LNCaP clone FGC (cell line): ENCODE measurements at regions not wholly inside any gene's neighbourhood (a gene's known extent, or its start where the extent isn't known, plus 50 kb on each side); places are given as distances from the start of the nearest gene placed in this dataset.

Source experiments
- DNase-seq: peaks from one replicate; pipeline ENCODE4 v3.0.0-alpha.2; 2011; ENCODE audit warnings: low read depth
- H3K4me3 ChIP-seq: 2 replicates; pipeline ENCODE4 v1.5.1; 2011; ENCODE audit warnings: mild to moderate bottlenecking, low read depth, low read length, control low read depth
- CTCF ChIP-seq: IDR thresholded peaks from 2 replicates; pipeline ENCODE4 v1.5.1; 2012; ENCODE audit warnings: mild to moderate bottlenecking; ENCODE audit not compliant: control insufficient read depth, insufficient read depth; ENCODE audit errors: extremely low read depth

- no peak for TF ChIP-seq CTCF
- H3K4me3 ChIP-seq: no peak overlapping the region
- no peak for DNase-seq
These were observed 275.7 kb downstream of the ADGB start for GRCh38 chr6:146874278-146875018.

GRCh38 chr6:146875927-146876270 lies 277.1 kb downstream of the ADGB start:
- no peak for TF ChIP-seq CTCF
- DNase-seq: no peak
- H3K4me3 ChIP-seq: no peak overlapping the region

GRCh38 chr6:146876271-146877151 lies 277.7 kb downstream of the ADGB start:
- TF ChIP-seq CTCF: no peak
- no peak for DNase-seq
- H3K4me3 ChIP-seq: no peak overlapping the region

- no peak overlapping the region for H3K4me3 ChIP-seq
- no peak for DNase-seq
- no peak for TF ChIP-seq CTCF
These were observed 279.6 kb downstream of the ADGB start for GRCh38 chr6:146878168-146878951.

- no peak for DNase-seq
- no peak for TF ChIP-seq CTCF
- H3K4me3 ChIP-seq: no peak overlapping the region
These were observed 280.2 kb downstream of the ADGB start for GRCh38 chr6:146878952-146879340.

GRCh38 chr6:146879406-146880117 lies 280.8 kb downstream of the ADGB start:
- DNase-seq: no peak
- no peak for TF ChIP-seq CTCF
- H3K4me3 ChIP-seq: no peak overlapping the region
